ENCODE measurements at regions not wholly inside any gene's neighbourhood (a gene's known extent, or its start where the extent isn't known, plus 50 kb on each side); places are given as distances from the start of the nearest gene placed in this dataset.
A peak's percentile ranks its signal among the peaks of the same experiment; 100 is the strongest.
"Not testable (repeated sequence)": the region's sequence is repeated elsewhere in the genome, so short reads cannot be mapped to it uniquely, and the experiment has no call there.

- no peak for DNase-seq (ENCODE audit: low read depth)
Observed at GRCh38 chr20:30484009-30484748, 773.3 kb upstream of the DEFB115 start.

- DNase-seq (ENCODE audit: low read depth): no peak
Observed at GRCh38 chr20:30484749-30485070, 772.8 kb upstream of the DEFB115 start.

- no peak for DNase-seq (ENCODE audit: low read depth)
Observed at GRCh38 chr20:30485331-30486102, 771.9 kb upstream of the DEFB115 start.

GRCh38 chr20:30486103-30486478 is 771.4 kb upstream of the DEFB115 start:
- no peak for DNase-seq (ENCODE audit: low read depth)

GRCh38 chr20:30487461-30487860 is 770.0 kb upstream of the DEFB115 start:
- DNase-seq (ENCODE audit: low read depth): not testable (repeated sequence)

- no peak for DNase-seq (ENCODE audit: low read depth)
Observed at GRCh38 chr20:30487947-30488926, 769.2 kb upstream of the DEFB115 start.

- no peak for DNase-seq (ENCODE audit: low read depth)
Observed at GRCh38 chr20:30488941-30489613, 768.4 kb upstream of the DEFB115 start.

- no peak for DNase-seq (ENCODE audit: low read depth)
Observed at GRCh38 chr20:30489614-30490003, 767.9 kb upstream of the DEFB115 start.

- DNase-seq (ENCODE audit: low read depth): no peak
Observed at GRCh38 chr20:30491016-30491415, 766.4 kb upstream of the DEFB115 start.

- not testable (repeated sequence) for DNase-seq (ENCODE audit: low read depth)
Observed at GRCh38 chr20:30496656-30497055, 760.8 kb upstream of the DEFB115 start.

- not testable (repeated sequence) for DNase-seq (ENCODE audit: low read depth)
Observed at GRCh38 chr20:30497191-30497590, 760.3 kb upstream of the DEFB115 start.

GRCh38 chr20:30499123-30499522 is 758.3 kb upstream of the DEFB115 start:
- DNase-seq (ENCODE audit: low read depth): no peak

- DNase-seq (ENCODE audit: low read depth): not testable (repeated sequence)
Observed at GRCh38 chr20:30499716-30500446, 757.6 kb upstream of the DEFB115 start.

GRCh38 chr20:30500447-30500820 is 757.0 kb upstream of the DEFB115 start:
- peak; percentile 10 for DNase-seq (ENCODE audit: low read depth)

GRCh38 chr20:30500829-30501440 is 756.5 kb upstream of the DEFB115 start:
- no peak for DNase-seq (ENCODE audit: low read depth)

GRCh38 chr20:30502670-30503069 is 754.8 kb upstream of the DEFB115 start:
- no peak for DNase-seq (ENCODE audit: low read depth)

- DNase-seq (ENCODE audit: low read depth): not testable (repeated sequence)
Observed at GRCh38 chr20:30503204-30503603, 754.3 kb upstream of the DEFB115 start.

- no peak for DNase-seq (ENCODE audit: low read depth)
Observed at GRCh38 chr20:30503992-30504570, 753.4 kb upstream of the DEFB115 start.

GRCh38 chr20:30505566-30505965 is 751.9 kb upstream of the DEFB115 start:
- DNase-seq (ENCODE audit: low read depth): no peak

- no peak for DNase-seq (ENCODE audit: low read depth)
Observed at GRCh38 chr20:30506100-30506499, 751.4 kb upstream of the DEFB115 start.
